NOMO-1 treated with dmso at 0.1 percent for 144 hours (cell line): ENCODE measurements at regions not wholly inside any gene's neighbourhood (a gene's known extent, or its start where the extent isn't known, plus 50 kb on each side); places are given as distances from the start of the nearest gene placed in this dataset.

Experiments
- DNase-seq: peaks from one replicate; lab custom pipeline; 2025; ENCODE audit not compliant: unreplicated experiment; lab: John Stamatoyannopoulos, UW

- DNase-seq, result no peak
Measured at GRCh38 chr10:4137299-4137698, 352.3 kb upstream of the KLF6 start.

GRCh38 chr10:4136121-4136520, 351.1 kb upstream of the KLF6 start:
- peak; percentile 32 for DNase-seq

GRCh38 chr10:4132216-4132556, 347.2 kb upstream of the KLF6 start:
- DNase-seq, result no peak

GRCh38 chr10:4131407-4132215, 346.6 kb upstream of the KLF6 start:
- peak; percentile 91 for DNase-seq

GRCh38 chr10:4130685-4131084, 345.7 kb upstream of the KLF6 start:
- peak; percentile 51 for DNase-seq

- no peak for DNase-seq
Measured at GRCh38 chr10:4129866-4130477, 345.0 kb upstream of the KLF6 start.

GRCh38 chr10:4127518-4128315, 342.7 kb upstream of the KLF6 start:
- DNase-seq, result peak; percentile 63

- no peak for DNase-seq
Measured at GRCh38 chr10:4125776-4126175, 340.8 kb upstream of the KLF6 start.

GRCh38 chr10:4121502-4122380, 336.7 kb upstream of the KLF6 start:
- DNase-seq, result no peak

- DNase-seq, result no peak
Measured at GRCh38 chr10:4120096-4120853, 335.3 kb upstream of the KLF6 start.

- DNase-seq, result no peak
Measured at GRCh38 chr10:4119107-4119506, 334.1 kb upstream of the KLF6 start.

- DNase-seq, result no peak
Measured at GRCh38 chr10:4117604-4118003, 332.6 kb upstream of the KLF6 start.

GRCh38 chr10:4111643-4112042, 326.6 kb upstream of the KLF6 start:
- no peak for DNase-seq

- no peak for DNase-seq
Measured at GRCh38 chr10:4109469-4109868, 324.5 kb upstream of the KLF6 start.

GRCh38 chr10:4108693-4109092, 323.7 kb upstream of the KLF6 start:
- no peak for DNase-seq

- peak; percentile 85 for DNase-seq
Measured at GRCh38 chr10:4107285-4107851, 322.4 kb upstream of the KLF6 start.

GRCh38 chr10:4103603-4104002, 318.6 kb upstream of the KLF6 start:
- no peak for DNase-seq

- no peak for DNase-seq
Measured at GRCh38 chr10:4102802-4103344, 317.9 kb upstream of the KLF6 start.

- DNase-seq, result no peak
Measured at GRCh38 chr10:4101918-4102654, 317.1 kb upstream of the KLF6 start.
